ENCODE measurements at regions not wholly inside any gene's neighbourhood (a gene's known extent, or its start where the extent isn't known, plus 50 kb on each side); places are given as distances from the start of the nearest gene placed in this dataset.

GRCh38 chr1:187949567-187949966 lies 1120.8 kb downstream of the PLA2G4A start:
- ATAC-seq: no peak
- TF ChIP-seq TOX (CRISPR knock-in tag; IDR thresholded peaks at IDR 0.05; ENCODE audit: borderline replicate concordance) (no peak), SNAI2 (CRISPR knock-in tag; IDR thresholded peaks at IDR 0.05) (no peak), ZFP3 (CRISPR knock-in tag; IDR thresholded peaks at IDR 0.05) (no peak), PPARA (CRISPR knock-in tag; IDR thresholded peaks at IDR 0.05; ENCODE audit: borderline replicate concordance) (no peak), ZNF565 (CRISPR knock-in tag; conservative IDR thresholded peaks at IDR 0.05; ENCODE audit: low read depth) (no peak), ESRRG (CRISPR knock-in tag; IDR thresholded peaks at IDR 0.05) (no peak), RARB (CRISPR knock-in tag; IDR thresholded peaks at IDR 0.05) (no peak), CREB5 (CRISPR knock-in tag; IDR thresholded peaks at IDR 0.05; ENCODE audit: low read depth) (no peak), POU6F1 (CRISPR knock-in tag; IDR thresholded peaks at IDR 0.05; ENCODE audit: borderline replicate concordance, low read depth) (no peak), TCF4 (CRISPR knock-in tag; IDR thresholded peaks at IDR 0.05; ENCODE audit: borderline replicate concordance) (no peak), TSHZ2 (CRISPR knock-in tag; IDR thresholded peaks at IDR 0.05) (no peak), PATZ1 (CRISPR knock-in tag; IDR thresholded peaks at IDR 0.05; ENCODE audit: borderline replicate concordance) (no peak), OSR1 (CRISPR knock-in tag; IDR thresholded peaks at IDR 0.05) (no peak), BACH2 (CRISPR knock-in tag; IDR thresholded peaks at IDR 0.05; ENCODE audit: borderline replicate concordance) (no peak), GLIS3 (CRISPR knock-in tag; IDR thresholded peaks at IDR 0.05) (no peak), ZFP30 (CRISPR knock-in tag; IDR thresholded peaks at IDR 0.05) (no peak), ARNTL (CRISPR knock-in tag; IDR thresholded peaks at IDR 0.05; ENCODE audit: borderline replicate concordance, low read depth) (no peak), ZNF70 (CRISPR knock-in tag; IDR thresholded peaks at IDR 0.05) (no peak), CSDC2 (CRISPR knock-in tag; IDR thresholded peaks at IDR 0.05) (no peak), ZNF8 (CRISPR knock-in tag; IDR thresholded peaks at IDR 0.05) (no peak)

GRCh38 chr1:187951817-187952216 lies 1123.1 kb downstream of the PLA2G4A start:
- ATAC-seq: no peak

More at GRCh38 chr1:187951817-187952216, 1123.1 kb downstream of the PLA2G4A start:
- TF ChIP-seq TOX (CRISPR knock-in tag; IDR thresholded peaks at IDR 0.05; ENCODE audit: borderline replicate concordance) (no peak), OSR1 (CRISPR knock-in tag; IDR thresholded peaks at IDR 0.05) (peak; percentile 69; the same call in 1 of the 2 replicates), CSRNP3 (CRISPR knock-in tag; IDR thresholded peaks at IDR 0.05) (no peak), ARNTL (CRISPR knock-in tag; IDR thresholded peaks at IDR 0.05; ENCODE audit: borderline replicate concordance, low read depth) (no peak), ZNF565 (CRISPR knock-in tag; conservative IDR thresholded peaks at IDR 0.05; ENCODE audit: low read depth) (no peak), PPARA (CRISPR knock-in tag; IDR thresholded peaks at IDR 0.05; ENCODE audit: borderline replicate concordance) (no peak), BACH2 (CRISPR knock-in tag; IDR thresholded peaks at IDR 0.05; ENCODE audit: borderline replicate concordance) (no peak), ZNF8 (CRISPR knock-in tag; IDR thresholded peaks at IDR 0.05) (no peak), CSDC2 (CRISPR knock-in tag; IDR thresholded peaks at IDR 0.05) (no peak), ZFP30 (CRISPR knock-in tag; IDR thresholded peaks at IDR 0.05) (peak; percentile 95)

All from SK-N-SH treated with all-trans-retinoic acid at 6 μM for 48 hours (cell line).